ENCODE measurements at regions not wholly inside any gene's neighbourhood (a gene's known extent, or its start where the extent isn't known, plus 50 kb on each side); places are given as distances from the start of the nearest gene placed in this dataset.

- H2BK20ac ChIP-seq (ENCODE audit: low read length): no peak overlapping the region
- H3K14ac ChIP-seq (ENCODE audit: insufficient read length): no peak overlapping the region
- WGBS, 2 experiments (ENCODE audit: extremely low coverage in 1 of 2, insufficient coverage in 1 of 2, insufficient read length in 1 of 2, insufficient replicate concordance in 2 of 2, low coverage in 1 of 2, low lambda C conversion rate in 2 of 2, missing lambda C conversion rate in 1 of 2): 91% methylated on average over 1 of the region's 1 CpG; no CpG with 5 or more reads in 1 of the 2 experiments
- H2BK12ac ChIP-seq (ENCODE audit: low read depth, low read length): no peak overlapping the region
- no peak for FAIRE-seq
- DNase-seq (ENCODE audit: low read depth in 1 of 2, low spot score in 2 of 2): no peak
- H3K23ac ChIP-seq (ENCODE audit: insufficient read length): no peak overlapping the region
- H3K23me2 ChIP-seq (ENCODE audit: low read depth, low read length): no peaks in the 10 kb centered on the region
- no peak overlapping the region for H4K91ac ChIP-seq (replicated peaks; ENCODE audit: insufficient read length, low read length)
- no peak overlapping the region for H4K8ac ChIP-seq (ENCODE audit: extremely low read depth, insufficient read depth, low read length)
- no peaks in the 10 kb centered on the region for H3K27me3 ChIP-seq (replicated peaks in 1 of 4; ENCODE audit: control insufficient read depth in 3 of 4, extremely low read depth in 1 of 4, insufficient read depth in 3 of 4, low read length in 3 of 4)
- H2BK5ac ChIP-seq (ENCODE audit: low read depth, low read length): no peak overlapping the region
- H3K56ac ChIP-seq (replicated peaks; ENCODE audit: insufficient read length, low read depth, low read length): no peak overlapping the region
- H3K27ac ChIP-seq (ENCODE audit: low read depth, low read length): no peak overlapping the region
- no peak overlapping the region for H2AK5ac ChIP-seq (ENCODE audit: low read depth, low read length)
- ChIA-PET CTCF (ENCODE audit: partially characterized antibody) (no interaction called here), POLR2A (ENCODE audit: partially characterized antibody) (no interaction called here)
- no peak overlapping the region for H3K18ac ChIP-seq (ENCODE audit: extremely low read depth, low read length)
- no peak overlapping the region for H3K4me3 ChIP-seq (ENCODE audit: extremely low read depth in 1 of 4, insufficient read depth in 2 of 4, low read depth in 3 of 4, low read length in 4 of 4)
- H3K79me1 ChIP-seq (ENCODE audit: low read depth, low read length): no peaks in the 10 kb centered on the region
- H3K4me2 ChIP-seq (ENCODE audit: insufficient read depth in 1 of 2, low read depth in 2 of 2, low read length in 2 of 2): no peak overlapping the region
- H3K4ac ChIP-seq (replicated peaks; ENCODE audit: insufficient read length, low read depth, low read length): no peak overlapping the region
- no peak overlapping the region for H2BK15ac ChIP-seq (ENCODE audit: low read length)
- H3K9me3 ChIP-seq (ENCODE audit: insufficient read depth in 2 of 2, low read depth in 1 of 2, low read length in 1 of 2): no peaks in the 10 kb centered on the region
- H2AFZ ChIP-seq (ENCODE audit: low read length): no peak overlapping the region
- H3K4me1 ChIP-seq (replicated peaks in 1 of 4; ENCODE audit: control insufficient read depth in 3 of 4, insufficient read depth in 4 of 4, low read length in 3 of 4): no peaks in the 10 kb centered on the region
- no peaks in the 10 kb centered on the region for H3K79me2 ChIP-seq (ENCODE audit: control insufficient read depth in 1 of 2, insufficient read depth in 2 of 2, low read length in 2 of 2)
- H2BK120ac ChIP-seq (replicated peaks; ENCODE audit: low read depth, low read length): no peak overlapping the region
- no peak for TF ChIP-seq USF2 (IDR thresholded peaks at IDR 0.05; ENCODE audit: low read length)
- TF ChIP-seq SAP30 (IDR thresholded peaks at IDR 0.05; ENCODE audit: insufficient read depth, insufficient replicate concordance, low read length): no peak
- peak in 1 of 3 experiments; percentile 14; a peak in 1 of 4 replicates for TF ChIP-seq CTCF (IDR thresholded peaks at IDR 0.05; ENCODE audit: control extremely low read depth in 1 of 3, insufficient read depth in 1 of 3, low read depth in 1 of 3, low read length in 3 of 3)
- no peak for TF ChIP-seq SIN3A (conservative IDR thresholded peaks at IDR 0.05 in 1 of 2, IDR thresholded peaks at IDR 0.05 in 1 of 2; ENCODE audit: low read depth in 1 of 2, low read length in 2 of 2)
- TF ChIP-seq RAD21 (IDR thresholded peaks at IDR 0.05 in 1 of 2, conservative IDR thresholded peaks at IDR 0.05 in 1 of 2; ENCODE audit: low read depth in 2 of 2, low read length in 2 of 2): peak; percentile 2 to 15; a peak in 2 of 4 replicates
- no peak for TF ChIP-seq CBX8 (IDR thresholded peaks at IDR 0.05; ENCODE audit: borderline replicate concordance, low read depth, low read length)
- no peak overlapping the region for H3K9ac ChIP-seq (replicated peaks in 1 of 4; ENCODE audit: extremely low read depth in 1 of 4, low read depth in 3 of 4, low read length in 3 of 4)
- no peak overlapping the region for H4K5ac ChIP-seq (ENCODE audit: insufficient read length, low read depth, low read length)
- H3K36me3 ChIP-seq (ENCODE audit: control insufficient read depth in 2 of 4, insufficient read depth in 4 of 4, low read length in 3 of 4): no peaks in the 10 kb centered on the region
- H4K20me1 ChIP-seq (replicated peaks in 1 of 2; ENCODE audit: control insufficient read depth in 1 of 2, insufficient read depth in 2 of 2, low read length in 2 of 2): no peaks in the 10 kb centered on the region
These were observed 177.1 kb downstream of the SPANXN3 start for GRCh38 chrX:143340190-143340589.

Data from H1 (cell line).